HuH-7 (cell line): ENCODE measurements at regions not wholly inside any gene's neighbourhood (a gene's known extent, or its start where the extent isn't known, plus 50 kb on each side); places are given as distances from the start of the nearest gene placed in this dataset.
"Not testable (repeated sequence)": the region's sequence is repeated elsewhere in the genome, so short reads cannot be mapped to it uniquely, and the experiment has no call there.

Source experiments
- DNase-seq: peaks from one replicate; pipeline ENCODE4 v3.0.0; 2011; ENCODE audit warnings: low spot score

- no peak for DNase-seq
Measured at GRCh38 chr5:62041156-62041756, 264.8 kb upstream of the KIF2A start.

GRCh38 chr5:62042007-62042406 is 264.0 kb upstream of the KIF2A start:
- no peak for DNase-seq

- no peak for DNase-seq
Measured at GRCh38 chr5:62043289-62044280, 262.4 kb upstream of the KIF2A start.

- DNase-seq = no peak
Measured at GRCh38 chr5:62044989-62045388, 261.0 kb upstream of the KIF2A start.

- DNase-seq = no peak
Measured at GRCh38 chr5:62046191-62046590, 259.8 kb upstream of the KIF2A start.

- no peak for DNase-seq
Measured at GRCh38 chr5:62051747-62052146, 254.3 kb upstream of the KIF2A start.

- no peak for DNase-seq
Measured at GRCh38 chr5:62059960-62060359, 246.0 kb upstream of the KIF2A start.

GRCh38 chr5:62065050-62065449 is 241.0 kb upstream of the KIF2A start:
- no peak for DNase-seq

- no peak for DNase-seq
Measured at GRCh38 chr5:62066761-62067277, 239.2 kb upstream of the KIF2A start.

GRCh38 chr5:62068554-62068953 is 237.5 kb upstream of the KIF2A start:
- DNase-seq = no peak

GRCh38 chr5:62077387-62077786 is 228.6 kb upstream of the KIF2A start:
- DNase-seq = no peak

- DNase-seq = no peak
Measured at GRCh38 chr5:62077823-62078550, 228.0 kb upstream of the KIF2A start.

- no peak for DNase-seq
Measured at GRCh38 chr5:62082370-62082801, 223.6 kb upstream of the KIF2A start.

- no peak for DNase-seq
Measured at GRCh38 chr5:62083247-62083646, 222.8 kb upstream of the KIF2A start.

GRCh38 chr5:62083661-62084060 is 222.3 kb upstream of the KIF2A start:
- no peak for DNase-seq

- DNase-seq = no peak
Measured at GRCh38 chr5:62084391-62084790, 221.6 kb upstream of the KIF2A start.

GRCh38 chr5:62090953-62091352 is 215.1 kb upstream of the KIF2A start:
- DNase-seq = no peak

GRCh38 chr5:62093411-62093810 is 212.6 kb upstream of the KIF2A start:
- DNase-seq = no peak

GRCh38 chr5:62093976-62094375 is 212.0 kb upstream of the KIF2A start:
- DNase-seq = peak; percentile 11

- DNase-seq = no peak
Measured at GRCh38 chr5:62097361-62097760, 208.6 kb upstream of the KIF2A start.

- DNase-seq = no peak
Measured at GRCh38 chr5:62100201-62100600, 205.8 kb upstream of the KIF2A start.

GRCh38 chr5:62103863-62104262 is 202.1 kb upstream of the KIF2A start:
- DNase-seq = not testable (repeated sequence)
